GM21717 (cell line): ENCODE measurements at regions not wholly inside any gene's neighbourhood (a gene's known extent, or its start where the extent isn't known, plus 50 kb on each side); places are given as distances from the start of the nearest gene placed in this dataset.
"Not testable (repeated sequence)": the region's sequence is repeated elsewhere in the genome, so short reads cannot be mapped to it uniquely, and the experiment has no call there.

Experiments
- ATAC-seq: cut with Tn5 transposase; IDR thresholded peaks from one replicate; pipeline ENCODE4 v1.9.1; 2021; ENCODE audit warnings: mild to moderate bottlenecking, moderate library complexity; ENCODE audit not compliant: unreplicated experiment

DNA sequence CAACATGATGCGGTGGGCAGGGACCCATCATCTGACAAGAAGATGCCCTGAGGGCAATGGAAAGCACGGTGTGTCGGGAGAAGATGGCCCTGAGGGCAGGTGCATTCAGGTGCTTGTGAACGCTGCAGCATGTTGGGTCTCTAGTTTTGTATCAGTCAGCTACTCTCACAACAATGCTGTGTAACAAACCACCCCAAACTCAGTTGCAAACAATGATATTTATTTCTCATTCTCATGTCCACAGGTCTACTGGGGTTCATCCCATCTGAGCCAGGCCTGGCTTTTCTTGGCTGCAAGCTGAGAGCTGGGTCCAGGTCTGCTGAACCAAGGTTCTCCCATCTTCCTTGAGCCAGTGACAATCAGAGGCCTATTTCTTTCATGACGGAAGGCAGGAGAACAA is 461.6 kb downstream of the PREX1 start:
- ATAC-seq, result no peak

- ATAC-seq, result no peak
These were observed 462.9 kb downstream of the PREX1 start for GRCh38 chr20:48364688-48365421.

DNA sequence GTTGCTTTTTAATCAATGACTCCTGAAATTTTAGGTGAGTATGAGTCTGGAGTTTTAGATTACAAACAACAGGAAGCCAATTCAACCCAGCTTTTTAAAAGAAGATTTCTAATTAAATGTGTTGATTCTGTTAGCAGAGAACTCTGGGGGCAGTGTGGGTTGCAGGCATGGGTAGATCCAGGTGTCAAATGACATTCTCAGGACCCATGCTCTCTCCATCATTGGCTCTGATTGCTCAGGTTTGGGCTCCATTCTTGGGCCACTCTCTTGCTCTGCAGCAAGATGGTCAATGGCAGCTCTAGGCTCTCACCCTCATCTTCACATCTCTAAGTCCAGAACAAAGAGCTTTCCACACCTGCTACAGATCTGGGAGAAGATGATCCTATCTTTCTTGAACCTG is 463.7 kb downstream of the PREX1 start:
- no peak for ATAC-seq

DNA sequence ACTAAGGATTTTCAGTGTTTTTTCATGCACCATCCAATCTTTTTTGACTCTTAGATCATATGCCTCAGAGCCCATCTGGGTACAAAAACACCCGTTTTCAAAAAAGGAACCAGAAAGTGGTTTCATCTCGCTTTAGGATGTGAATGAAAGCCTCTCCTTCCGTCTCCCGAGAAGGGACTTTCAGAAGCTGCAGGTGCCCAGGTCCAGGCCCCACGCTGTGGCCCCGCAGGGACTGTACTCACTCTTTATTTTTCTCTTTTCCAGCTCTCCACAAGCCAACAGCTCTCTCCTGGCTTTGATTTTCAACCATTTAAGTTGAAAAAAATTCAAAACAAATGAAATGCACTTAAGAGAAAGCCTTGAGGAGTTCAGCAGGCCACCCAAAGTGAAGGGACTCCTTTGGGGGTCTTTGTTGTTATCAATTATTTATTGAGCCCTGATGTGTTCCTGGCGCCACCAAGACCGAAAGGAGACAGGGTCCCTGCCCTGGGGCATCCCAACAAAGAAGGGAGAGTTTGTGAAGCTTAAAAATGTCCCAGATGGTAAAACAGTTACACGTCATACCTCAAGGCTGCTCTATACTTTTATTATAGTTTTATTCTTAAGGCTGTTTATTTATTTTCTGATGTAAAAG is 467.3 kb downstream of the PREX1 start:
- no peak for ATAC-seq

DNA sequence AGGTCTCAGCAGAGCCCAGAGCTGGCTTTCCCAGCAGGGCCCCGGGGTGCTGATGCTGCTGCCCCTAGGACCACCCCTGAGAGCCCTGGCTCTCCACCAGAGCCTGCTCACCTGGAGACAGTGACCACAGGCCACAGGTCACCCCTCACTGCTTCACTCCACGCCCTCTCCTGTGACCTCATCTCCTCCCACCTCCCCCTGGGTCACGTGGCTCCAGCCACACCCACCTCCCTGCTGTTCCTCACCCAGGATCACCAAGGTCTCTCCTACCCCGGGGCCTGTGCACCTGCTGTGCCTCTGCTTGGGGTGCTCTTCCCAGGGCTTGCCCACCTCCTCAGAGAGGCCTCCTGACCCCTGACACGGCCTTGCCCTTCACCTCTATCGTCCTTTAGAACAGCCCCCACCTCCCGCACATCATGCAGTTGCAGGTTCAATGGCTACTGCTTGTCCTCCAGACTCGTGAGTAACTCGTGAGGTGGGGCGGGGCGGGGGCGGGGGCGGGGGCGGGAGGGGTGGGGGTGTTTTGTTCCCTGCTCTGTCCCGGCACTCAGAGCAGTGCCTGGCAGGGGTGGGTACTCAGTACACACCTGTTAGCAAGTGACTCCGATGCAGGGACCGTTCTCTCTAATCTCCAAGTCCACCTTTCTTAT is 468.0 kb downstream of the PREX1 start:
- ATAC-seq, result no peak

DNA sequence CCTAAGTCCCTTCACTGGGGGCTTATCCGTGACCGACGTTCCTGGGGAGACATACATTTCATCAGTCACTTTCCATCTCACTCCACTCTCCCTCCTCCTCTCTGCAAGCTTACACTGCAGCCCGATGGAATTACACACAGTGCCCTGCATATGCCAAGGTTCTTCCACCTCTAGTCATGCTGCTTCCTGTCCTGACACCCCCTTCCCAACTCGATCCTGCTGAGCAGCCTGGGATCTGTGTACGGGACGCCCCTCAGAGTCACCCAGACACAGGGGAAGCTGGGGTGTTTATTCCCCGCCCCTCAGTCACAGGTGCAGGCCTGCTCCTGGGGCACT is 468.8 kb downstream of the PREX1 start:
- not testable (repeated sequence) for ATAC-seq

DNA sequence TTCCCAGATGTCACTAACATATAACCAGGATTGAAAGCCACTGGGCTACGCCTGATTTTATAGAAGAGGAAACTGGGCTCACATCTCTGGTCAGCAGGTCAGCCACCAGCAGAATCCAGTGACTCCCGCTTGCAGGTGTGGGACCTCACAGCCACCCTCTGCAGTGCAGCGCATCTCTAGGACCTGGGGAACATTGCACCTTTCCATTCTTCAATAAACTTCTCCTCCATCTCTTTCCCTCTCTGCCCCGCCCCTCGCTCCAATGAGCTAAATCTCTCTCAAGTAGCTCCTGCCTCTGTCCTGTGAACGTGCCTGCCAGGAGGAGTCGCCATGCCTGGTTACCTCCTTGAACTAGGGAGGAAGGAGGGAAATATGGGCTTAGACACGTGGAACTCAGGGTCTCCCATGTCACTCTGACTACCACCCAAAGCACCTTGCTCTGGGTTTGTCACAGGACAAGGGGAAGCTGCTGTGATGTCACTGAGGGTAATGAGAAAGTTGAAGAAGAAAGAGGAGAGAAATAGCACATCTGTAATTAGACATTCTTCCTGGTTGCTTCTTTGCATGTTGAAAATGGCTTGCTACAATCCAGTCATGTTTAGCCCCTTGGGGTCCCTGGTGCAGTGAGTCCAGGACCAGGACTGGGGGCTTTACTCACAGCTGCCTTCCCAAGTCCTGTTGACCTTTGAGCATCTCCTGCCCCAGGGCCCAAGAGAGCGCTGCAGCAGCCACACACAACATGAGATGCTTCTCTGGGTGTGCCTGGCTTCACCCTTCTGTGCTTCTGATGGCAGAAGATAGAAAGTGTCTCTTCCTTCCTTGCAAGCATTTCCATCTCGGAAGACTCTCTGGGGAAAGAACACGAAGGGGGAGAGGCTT is 469.4 kb downstream of the PREX1 start:
- ATAC-seq, result no peak

- ATAC-seq, result no peak
These were observed 470.1 kb downstream of the PREX1 start for GRCh38 chr20:48357714-48358113.

DNA sequence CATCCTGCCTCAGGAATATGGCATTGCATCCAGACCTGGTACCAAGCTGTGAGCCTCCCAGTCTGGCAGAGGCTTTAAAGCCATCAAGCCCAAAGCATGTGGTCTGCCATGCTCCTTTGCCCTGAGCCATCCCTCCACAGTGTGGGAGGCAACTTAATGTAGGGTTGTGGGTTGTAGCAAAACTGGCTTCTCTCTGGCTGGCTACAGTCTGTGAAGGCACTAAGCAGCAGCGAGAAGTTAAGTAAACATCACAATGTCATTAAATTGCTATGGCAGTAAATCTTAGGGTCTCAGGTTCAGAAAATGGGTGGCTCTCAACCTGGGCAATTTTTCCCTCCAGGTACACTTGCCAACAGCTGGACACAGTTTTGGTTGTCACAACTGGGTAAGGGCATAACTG is 472.9 kb downstream of the PREX1 start:
- no peak for ATAC-seq

GRCh38 chr20:48354320-48354876 is 473.4 kb downstream of the PREX1 start:
- no peak for ATAC-seq

DNA sequence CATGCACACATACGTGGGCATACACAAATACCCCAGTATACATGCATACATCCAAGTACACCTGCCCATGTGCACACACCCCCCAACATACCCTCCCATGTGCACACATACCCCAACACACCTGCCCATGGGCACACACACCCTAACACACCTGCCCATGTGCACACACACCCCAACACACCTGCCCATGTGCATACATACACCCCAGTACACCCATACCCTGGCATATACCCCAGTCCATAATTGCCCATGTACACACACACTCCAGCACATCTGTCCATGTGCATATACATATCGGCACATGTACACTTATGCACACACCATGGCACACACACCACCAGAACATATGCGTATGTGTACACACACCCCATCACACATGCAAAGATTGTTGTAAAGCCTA is 475.2 kb downstream of the PREX1 start:
- ATAC-seq, result no peak

DNA sequence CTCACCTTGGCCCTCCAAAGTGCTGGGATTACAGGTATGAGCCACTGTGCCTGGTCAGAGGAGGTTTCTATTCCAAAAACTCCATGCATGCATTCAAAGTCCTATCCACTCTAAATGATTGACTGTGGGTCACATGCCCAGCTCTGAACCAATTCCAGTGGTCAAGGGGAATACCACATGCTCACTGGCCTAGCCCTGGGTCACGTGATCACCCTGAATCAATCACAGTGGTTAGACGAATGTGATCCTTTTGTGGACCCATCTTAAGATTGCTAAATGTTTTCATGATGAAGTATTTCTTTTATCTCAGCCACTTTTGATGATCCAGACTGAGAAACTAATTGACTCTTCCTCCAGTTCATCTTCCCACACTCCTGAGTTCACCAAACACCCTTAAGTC is 475.8 kb downstream of the PREX1 start:
- no peak for ATAC-seq

DNA sequence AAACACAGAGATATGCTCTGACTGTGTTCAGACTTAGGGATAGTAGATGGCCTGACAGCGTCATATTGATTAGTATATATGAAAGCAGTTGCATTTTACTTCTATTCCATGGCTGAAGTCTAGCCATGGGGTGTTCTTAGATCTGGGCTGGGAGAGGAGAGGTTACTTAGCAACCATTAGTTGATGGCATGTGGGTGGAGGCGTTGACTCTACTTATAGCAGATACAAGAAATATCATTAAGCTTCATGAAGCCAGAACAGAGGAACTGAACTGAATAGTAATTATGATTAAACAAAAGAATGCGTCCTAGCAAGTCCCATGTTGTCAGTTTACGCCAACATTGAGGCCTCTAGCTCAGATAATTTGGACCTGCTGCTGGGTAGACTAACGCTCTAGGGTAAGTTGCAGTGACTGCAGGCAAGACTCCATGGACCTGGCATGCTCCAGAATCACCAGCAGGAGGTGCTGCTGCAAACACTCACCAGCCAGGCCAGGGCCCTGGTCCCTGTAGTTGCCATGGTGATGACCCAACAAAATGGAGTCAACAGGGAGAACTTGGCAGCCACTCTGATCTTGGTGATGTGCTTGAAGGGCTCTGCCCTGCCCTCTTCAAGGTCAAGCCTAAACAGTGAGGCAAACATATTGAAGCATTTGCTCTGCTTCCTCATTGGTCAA is 477.3 kb downstream of the PREX1 start:
- no peak for ATAC-seq

- no peak for ATAC-seq
These were observed 478.1 kb downstream of the PREX1 start for GRCh38 chr20:48349656-48350055.

DNA sequence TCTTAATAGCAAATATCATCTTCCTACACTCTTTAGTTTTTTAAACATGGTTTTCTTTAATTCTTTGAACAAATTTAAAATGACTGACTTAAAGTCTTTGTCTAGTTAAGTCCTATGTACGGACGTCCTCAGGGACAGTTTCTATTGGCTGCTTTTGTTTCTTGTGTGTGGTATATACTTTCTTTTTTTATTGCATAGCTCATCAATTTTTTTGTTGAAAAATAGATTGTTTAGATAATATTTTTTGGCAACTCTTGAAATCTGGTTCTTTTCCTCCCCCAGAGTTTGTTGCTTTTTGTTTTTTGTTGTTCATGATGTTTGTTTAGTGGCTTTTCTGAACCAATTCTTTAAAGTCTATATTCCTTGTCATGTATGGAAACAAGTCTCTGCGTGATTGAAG is 479.8 kb downstream of the PREX1 start:
- ATAC-seq, result no peak

DNA sequence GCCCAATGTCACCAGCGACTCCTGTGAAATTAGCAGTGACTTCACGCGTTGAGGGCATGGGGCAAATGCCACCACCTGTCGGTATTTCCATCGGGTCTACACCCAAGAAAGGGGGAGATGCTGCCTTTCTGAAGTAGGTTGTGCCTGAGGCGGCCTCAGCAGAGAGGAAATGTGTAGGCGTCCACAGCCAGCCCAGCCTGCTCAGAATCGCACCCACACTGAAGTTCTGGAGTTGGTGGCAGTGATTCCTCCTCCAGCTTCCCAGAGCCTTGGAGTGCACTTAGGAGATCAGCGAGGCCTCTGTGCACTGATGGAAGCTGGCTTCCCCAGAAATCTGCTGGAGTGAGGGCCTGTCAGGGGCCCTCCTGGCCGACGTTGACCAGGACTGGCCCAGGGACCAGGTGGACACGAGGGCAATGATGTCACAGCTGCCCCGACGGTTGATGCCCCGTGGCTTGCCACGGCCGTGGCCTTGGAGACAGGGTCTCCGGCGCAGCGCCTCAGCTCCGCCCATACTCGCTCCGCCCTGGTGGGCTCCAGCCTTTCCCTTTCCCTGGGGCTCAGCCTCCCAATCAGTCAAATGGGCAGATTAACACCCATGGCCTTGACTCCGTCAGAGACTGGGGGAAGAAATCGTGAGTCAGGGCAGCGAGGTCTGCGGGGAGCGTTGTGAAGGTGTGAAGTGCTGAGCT is 484.8 kb downstream of the PREX1 start:
- no peak for ATAC-seq

DNA sequence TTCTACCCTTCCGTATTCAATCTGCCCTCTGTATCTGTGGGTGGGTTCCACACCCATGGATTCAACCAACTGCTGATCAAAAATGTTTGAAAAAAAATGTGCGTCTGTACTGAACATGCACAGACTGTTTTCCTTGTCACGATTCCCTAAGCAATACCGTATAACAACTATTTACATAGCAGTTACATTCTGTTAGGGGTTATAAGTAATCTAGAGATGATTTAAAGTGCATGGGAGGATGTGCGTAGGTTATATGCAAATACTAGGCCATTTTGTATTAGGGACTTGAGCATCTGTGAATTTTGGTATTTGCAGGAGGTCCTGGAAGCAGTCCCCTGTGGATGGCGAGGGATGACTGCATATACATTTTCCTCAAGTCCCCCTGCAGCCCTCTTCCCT is 486.9 kb downstream of the PREX1 start:
- ATAC-seq, result no peak

GRCh38 chr20:48339986-48340882 is 487.6 kb downstream of the PREX1 start:
- ATAC-seq, result no peak
